ENCODE measurements at regions not wholly inside any gene's neighbourhood (a gene's known extent, or its start where the extent isn't known, plus 50 kb on each side); places are given as distances from the start of the nearest gene placed in this dataset.

DNA sequence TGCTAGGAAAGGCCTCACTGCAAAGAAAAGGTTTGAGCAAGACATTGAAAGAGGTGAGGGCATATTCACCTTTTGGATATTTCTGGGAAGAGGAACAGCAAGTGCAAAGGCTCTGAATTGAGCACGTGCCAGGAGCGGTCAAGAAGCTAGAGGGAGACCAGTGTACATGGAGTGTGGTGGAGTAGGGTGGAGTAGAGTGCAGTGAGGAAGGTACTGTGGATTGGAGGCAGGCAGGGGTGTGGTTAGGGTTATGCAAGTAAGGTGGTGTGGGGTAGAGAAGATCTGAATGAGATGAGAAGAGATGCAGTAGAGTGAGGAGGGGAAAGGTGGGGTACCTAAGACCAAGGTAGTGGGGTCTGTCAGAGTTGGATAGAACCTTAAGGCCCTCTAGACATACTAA is 119.6 kb downstream of the OMA1 start:
- TF ChIP-seq, protein P1, sequence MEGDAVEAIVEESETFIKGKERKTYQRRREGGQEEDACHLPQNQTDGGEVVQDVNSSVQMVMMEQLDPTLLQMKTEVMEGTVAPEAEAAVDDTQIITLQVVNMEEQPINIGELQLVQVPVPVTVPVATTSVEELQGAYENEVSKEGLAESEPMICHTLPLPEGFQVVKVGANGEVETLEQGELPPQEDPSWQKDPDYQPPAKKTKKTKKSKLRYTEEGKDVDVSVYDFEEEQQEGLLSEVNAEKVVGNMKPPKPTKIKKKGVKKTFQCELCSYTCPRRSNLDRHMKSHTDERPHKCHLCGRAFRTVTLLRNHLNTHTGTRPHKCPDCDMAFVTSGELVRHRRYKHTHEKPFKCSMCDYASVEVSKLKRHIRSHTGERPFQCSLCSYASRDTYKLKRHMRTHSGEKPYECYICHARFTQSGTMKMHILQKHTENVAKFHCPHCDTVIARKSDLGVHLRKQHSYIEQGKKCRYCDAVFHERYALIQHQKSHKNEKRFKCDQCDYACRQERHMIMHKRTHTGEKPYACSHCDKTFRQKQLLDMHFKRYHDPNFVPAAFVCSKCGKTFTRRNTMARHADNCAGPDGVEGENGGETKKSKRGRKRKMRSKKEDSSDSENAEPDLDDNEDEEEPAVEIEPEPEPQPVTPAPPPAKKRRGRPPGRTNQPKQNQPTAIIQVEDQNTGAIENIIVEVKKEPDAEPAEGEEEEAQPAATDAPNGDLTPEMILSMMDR (IDR thresholded peaks at IDR 0.05): no peak
- no peak for TF ChIP-seq POLR2A (IDR thresholded peaks at IDR 0.05)

Data from body of pancreas (tissue), 4 donors.